SK-N-SH treated with all-trans-retinoic acid at 6 μM for 48 hours (cell line): ENCODE measurements at regions not wholly inside any gene's neighbourhood (a gene's known extent, or its start where the extent isn't known, plus 50 kb on each side); places are given as distances from the start of the nearest gene placed in this dataset.

Source experiments
- ATAC-seq: fragments of 200-7000 bp; cut with Tn5 transposase; 3 replicates; pipeline ENCODE4 v1.9.1; 2020; ENCODE audit warnings: mild to moderate bottlenecking, moderate library complexity
- ARNTL ChIP-seq: fragments of 450-650 bp; formaldehyde crosslinking; IDR thresholded peaks from 2 replicates; pipeline ENCODE4 v1.5.0; 2020; ENCODE audit warnings: low read depth, mild to moderate bottlenecking, moderate library complexity, borderline replicate concordance
- BACH2 ChIP-seq: fragments of 250-450 bp; sonication (Bioruptor Pico); IDR thresholded peaks from 2 replicates; pipeline ENCODE4 v1.9.0; 2021; ENCODE audit warnings: mild to moderate bottlenecking, borderline replicate concordance
- CSDC2 ChIP-seq: fragments of 250-450 bp; sonication (Bioruptor Pico); IDR thresholded peaks from 2 replicates; pipeline ENCODE4 v1.5.0; 2020; ENCODE audit warnings: mild to moderate bottlenecking, moderate library complexity
- ESRRG ChIP-seq: fragments of 250-450 bp; sonication (Bioruptor Pico); IDR thresholded peaks from 2 replicates; pipeline ENCODE4 v1.6.1; 2021; ENCODE audit warnings: mild to moderate bottlenecking
- GLIS3 ChIP-seq: fragments of 250-450 bp; sonication (Bioruptor Pico); IDR thresholded peaks from 2 replicates; pipeline ENCODE4 v1.5.0; 2020; ENCODE audit warnings: mild to moderate bottlenecking, moderate library complexity
- OSR1 ChIP-seq: fragments of 250-450 bp; sonication (Bioruptor Pico); IDR thresholded peaks from 2 replicates; pipeline ENCODE4 v1.8.0; 2022; ENCODE audit warnings: moderate library complexity, mild to moderate bottlenecking, inconsistent platforms
- PPARA ChIP-seq: fragments of 250-450 bp; sonication (Bioruptor Pico); IDR thresholded peaks from 2 replicates; pipeline ENCODE4 v1.5.0; 2020; ENCODE audit warnings: mild to moderate bottlenecking, borderline replicate concordance
- SNAI2 ChIP-seq: fragments of 250-450 bp; sonication (Bioruptor Pico); IDR thresholded peaks from 2 replicates; pipeline ENCODE4 v1.5.0; 2020; ENCODE audit warnings: mild to moderate bottlenecking, moderate library complexity
- TCF4 ChIP-seq: fragments of 250-450 bp; sonication (Bioruptor Pico); IDR thresholded peaks from 2 replicates; pipeline ENCODE4 v1.8.0; 2021; ENCODE audit warnings: mild to moderate bottlenecking, moderate library complexity, borderline replicate concordance
- TOX ChIP-seq: fragments of 250-450 bp; sonication (Bioruptor Pico); IDR thresholded peaks from 2 replicates; pipeline ENCODE4 v1.8.0; 2021; ENCODE audit warnings: mild to moderate bottlenecking, moderate library complexity, borderline replicate concordance
- ZC3H10 ChIP-seq: fragments of 250-450 bp; sonication (Bioruptor Pico); IDR thresholded peaks from 2 replicates; pipeline ENCODE4 v1.5.1; 2021; ENCODE audit warnings: mild to moderate bottlenecking, moderate library complexity
- ZFP3 ChIP-seq: fragments of 250-450 bp; sonication (Bioruptor Pico); IDR thresholded peaks from 2 replicates; pipeline ENCODE4 v1.5.0; 2020; ENCODE audit warnings: mild to moderate bottlenecking, moderate library complexity
- ZFP30 ChIP-seq: fragments of 450-650 bp; formaldehyde crosslinking; IDR thresholded peaks from 2 replicates; pipeline ENCODE4 v1.5.0; 2022; ENCODE audit warnings: mild to moderate bottlenecking, moderate library complexity
- ZNF565 ChIP-seq: fragments of 450-650 bp; formaldehyde crosslinking; conservative IDR thresholded peaks from 2 replicates; pipeline ENCODE4 v1.5.0; 2020; ENCODE audit warnings: low read depth, mild to moderate bottlenecking, moderate library complexity
- ZNF70 ChIP-seq: fragments of 450-650 bp; formaldehyde crosslinking; IDR thresholded peaks from 2 replicates; pipeline ENCODE4 v1.5.0; 2020; ENCODE audit warnings: mild to moderate bottlenecking, moderate library complexity
- TF ChIP-seq, protein P1 (sequence below): fragments of 250-450 bp; sonication (Bioruptor Pico); IDR thresholded peaks from 2 replicates; pipeline ENCODE4 v1.5.0; 2020; ENCODE audit warnings: mild to moderate bottlenecking, moderate library complexity
- TF ChIP-seq, protein P2 (sequence below): fragments of 250-450 bp; sonication (Bioruptor Pico); IDR thresholded peaks from 2 replicates; pipeline ENCODE4 v1.5.1; 2020; ENCODE audit warnings: low read depth, mild to moderate bottlenecking, moderate library complexity
- TF ChIP-seq, protein P3 (sequence below): fragments of 250-450 bp; sonication (Bioruptor Pico); IDR thresholded peaks from 2 replicates; pipeline ENCODE4 v1.8.0; 2021; ENCODE audit warnings: low read depth, mild to moderate bottlenecking, moderate library complexity, borderline replicate concordance

DNA sequence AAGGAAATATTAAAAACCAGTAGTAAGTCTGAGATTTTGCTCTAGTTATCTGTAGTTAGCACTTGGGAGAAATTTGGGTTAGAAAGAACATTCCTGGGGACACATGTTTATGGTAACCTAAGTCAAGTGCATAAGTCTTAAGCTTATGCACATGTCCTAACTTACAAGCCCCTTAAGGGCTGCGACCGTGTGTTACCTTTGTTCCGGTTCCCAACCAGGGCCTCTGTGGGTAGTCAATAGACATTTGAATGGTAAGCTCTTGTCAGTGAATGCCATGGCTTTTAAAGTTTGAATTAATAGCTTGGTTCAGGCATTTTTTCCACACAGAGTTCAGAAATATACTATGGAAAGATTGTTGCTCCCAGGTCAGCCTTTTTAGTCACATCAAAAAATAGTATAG lies 64.7 kb upstream of the CWC22 start:
- TF ChIP-seq, protein P1, sequence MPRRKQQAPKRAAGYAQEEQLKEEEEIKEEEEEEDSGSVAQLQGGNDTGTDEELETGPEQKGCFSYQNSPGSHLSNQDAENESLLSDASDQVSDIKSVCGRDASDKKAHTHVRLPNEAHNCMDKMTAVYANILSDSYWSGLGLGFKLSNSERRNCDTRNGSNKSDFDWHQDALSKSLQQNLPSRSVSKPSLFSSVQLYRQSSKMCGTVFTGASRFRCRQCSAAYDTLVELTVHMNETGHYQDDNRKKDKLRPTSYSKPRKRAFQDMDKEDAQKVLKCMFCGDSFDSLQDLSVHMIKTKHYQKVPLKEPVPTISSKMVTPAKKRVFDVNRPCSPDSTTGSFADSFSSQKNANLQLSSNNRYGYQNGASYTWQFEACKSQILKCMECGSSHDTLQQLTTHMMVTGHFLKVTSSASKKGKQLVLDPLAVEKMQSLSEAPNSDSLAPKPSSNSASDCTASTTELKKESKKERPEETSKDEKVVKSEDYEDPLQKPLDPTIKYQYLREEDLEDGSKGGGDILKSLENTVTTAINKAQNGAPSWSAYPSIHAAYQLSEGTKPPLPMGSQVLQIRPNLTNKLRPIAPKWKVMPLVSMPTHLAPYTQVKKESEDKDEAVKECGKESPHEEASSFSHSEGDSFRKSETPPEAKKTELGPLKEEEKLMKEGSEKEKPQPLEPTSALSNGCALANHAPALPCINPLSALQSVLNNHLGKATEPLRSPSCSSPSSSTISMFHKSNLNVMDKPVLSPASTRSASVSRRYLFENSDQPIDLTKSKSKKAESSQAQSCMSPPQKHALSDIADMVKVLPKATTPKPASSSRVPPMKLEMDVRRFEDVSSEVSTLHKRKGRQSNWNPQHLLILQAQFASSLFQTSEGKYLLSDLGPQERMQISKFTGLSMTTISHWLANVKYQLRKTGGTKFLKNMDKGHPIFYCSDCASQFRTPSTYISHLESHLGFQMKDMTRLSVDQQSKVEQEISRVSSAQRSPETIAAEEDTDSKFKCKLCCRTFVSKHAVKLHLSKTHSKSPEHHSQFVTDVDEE (CRISPR knock-in tag): no peak
- TF ChIP-seq ZNF70 (CRISPR knock-in tag) (no peak), ZFP3 (CRISPR knock-in tag) (no peak)
- no peak for ATAC-seq

DNA sequence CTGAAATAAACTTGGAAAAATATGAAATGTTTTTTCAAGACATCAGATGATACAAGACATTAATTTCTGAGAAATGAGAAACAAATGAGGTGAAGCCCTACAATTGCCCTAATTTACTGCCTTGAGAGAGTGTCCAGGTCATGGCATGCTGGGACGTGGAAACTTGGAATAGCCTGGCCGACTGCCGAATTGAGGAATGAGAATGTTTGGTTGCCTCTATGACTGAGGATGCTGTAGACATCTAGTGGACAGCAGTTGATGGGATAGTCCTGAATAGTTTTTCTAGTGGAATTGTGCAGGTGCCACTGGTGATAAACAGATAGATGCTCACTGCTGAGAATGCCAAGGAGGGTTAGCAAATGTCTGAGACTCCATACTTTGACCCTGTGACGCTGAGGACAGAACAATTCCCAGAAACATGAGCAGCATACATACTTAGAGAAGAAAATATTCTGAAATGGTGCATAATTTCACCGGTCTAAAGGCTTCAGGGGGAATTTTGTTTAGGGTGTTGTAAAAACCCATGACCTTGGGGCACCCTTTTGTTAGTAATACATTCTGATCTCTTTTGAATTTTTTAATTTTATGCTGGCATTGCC lies 56.5 kb upstream of the CWC22 start:
- no peak for ATAC-seq
- TF ChIP-seq OSR1 (CRISPR knock-in tag) (no peak), ZNF70 (CRISPR knock-in tag) (no peak), ZFP30 (CRISPR knock-in tag) (no peak), ARNTL (CRISPR knock-in tag) (no peak), TOX (CRISPR knock-in tag) (no peak), ZC3H10 (no peak), TCF4 (CRISPR knock-in tag) (no peak), BACH2 (CRISPR knock-in tag) (no peak), CSDC2 (no peak), SNAI2 (no peak), GLIS3 (CRISPR knock-in tag) (no peak), PPARA (CRISPR knock-in tag) (no peak), ZFP3 (CRISPR knock-in tag) (no peak)
- TF ChIP-seq, protein P1 (CRISPR knock-in tag): no peak
- TF ChIP-seq, protein P2, sequence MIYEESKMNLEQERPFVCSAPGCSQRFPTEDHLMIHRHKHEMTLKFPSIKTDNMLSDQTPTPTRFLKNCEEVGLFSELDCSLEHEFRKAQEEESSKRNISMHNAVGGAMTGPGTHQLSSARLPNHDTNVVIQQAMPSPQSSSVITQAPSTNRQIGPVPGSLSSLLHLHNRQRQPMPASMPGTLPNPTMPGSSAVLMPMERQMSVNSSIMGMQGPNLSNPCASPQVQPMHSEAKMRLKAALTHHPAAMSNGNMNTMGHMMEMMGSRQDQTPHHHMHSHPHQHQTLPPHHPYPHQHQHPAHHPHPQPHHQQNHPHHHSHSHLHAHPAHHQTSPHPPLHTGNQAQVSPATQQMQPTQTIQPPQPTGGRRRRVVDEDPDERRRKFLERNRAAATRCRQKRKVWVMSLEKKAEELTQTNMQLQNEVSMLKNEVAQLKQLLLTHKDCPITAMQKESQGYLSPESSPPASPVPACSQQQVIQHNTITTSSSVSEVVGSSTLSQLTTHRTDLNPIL (CRISPR knock-in tag): no peak
- TF ChIP-seq, protein P3, sequence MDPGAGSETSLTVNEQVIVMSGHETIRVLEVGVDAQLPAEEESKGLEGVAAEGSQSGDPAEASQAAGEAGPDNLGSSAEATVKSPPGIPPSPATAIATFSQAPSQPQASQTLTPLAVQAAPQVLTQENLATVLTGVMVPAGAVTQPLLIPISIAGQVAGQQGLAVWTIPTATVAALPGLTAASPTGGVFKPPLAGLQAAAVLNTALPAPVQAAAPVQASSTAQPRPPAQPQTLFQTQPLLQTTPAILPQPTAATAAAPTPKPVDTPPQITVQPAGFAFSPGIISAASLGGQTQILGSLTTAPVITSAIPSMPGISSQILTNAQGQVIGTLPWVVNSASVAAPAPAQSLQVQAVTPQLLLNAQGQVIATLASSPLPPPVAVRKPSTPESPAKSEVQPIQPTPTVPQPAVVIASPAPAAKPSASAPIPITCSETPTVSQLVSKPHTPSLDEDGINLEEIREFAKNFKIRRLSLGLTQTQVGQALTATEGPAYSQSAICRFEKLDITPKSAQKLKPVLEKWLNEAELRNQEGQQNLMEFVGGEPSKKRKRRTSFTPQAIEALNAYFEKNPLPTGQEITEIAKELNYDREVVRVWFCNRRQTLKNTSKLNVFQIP (CRISPR knock-in tag): no peak

DNA sequence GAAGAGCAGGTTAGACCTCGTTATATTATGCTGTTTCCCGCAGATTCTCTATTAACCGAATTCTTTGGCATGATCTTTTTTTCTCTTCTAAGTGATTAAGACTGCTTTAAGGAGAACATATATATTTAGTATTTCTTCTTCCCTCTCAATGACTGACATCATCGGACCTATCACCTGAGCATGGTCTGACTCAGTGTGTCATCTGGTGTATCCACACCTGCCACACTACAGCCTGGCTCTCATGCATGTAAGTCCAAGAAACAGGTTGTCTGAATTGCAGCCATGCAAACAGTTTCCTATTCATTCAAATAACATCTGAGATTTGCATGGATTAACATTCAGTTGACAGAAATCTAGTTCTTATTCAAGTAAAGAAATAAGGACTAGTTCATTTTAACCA lies 55.1 kb upstream of the CWC22 start:
- no peak for ATAC-seq
- TF ChIP-seq ZNF70 (CRISPR knock-in tag) (no peak), ZC3H10 (no peak), OSR1 (CRISPR knock-in tag) (no peak), SNAI2 (no peak), ARNTL (CRISPR knock-in tag) (no peak), TOX (CRISPR knock-in tag) (no peak), GLIS3 (CRISPR knock-in tag) (no peak), ZNF565 (no peak), CSDC2 (no peak), ESRRG (no peak), ZFP30 (CRISPR knock-in tag) (no peak), PPARA (CRISPR knock-in tag) (no peak)
- TF ChIP-seq, protein P1 (CRISPR knock-in tag): no peak
